NCI-H748 treated with DMSO at 0.1 percent for 48 hours (cell line): ENCODE measurements at regions not wholly inside any gene's neighbourhood (a gene's known extent, or its start where the extent isn't known, plus 50 kb on each side); places are given as distances from the start of the nearest gene placed in this dataset.
"Not testable (repeated sequence)": the region's sequence is repeated elsewhere in the genome, so short reads cannot be mapped to it uniquely, and the experiment has no call there.

Experiments used
- DNase-seq: peaks from one replicate; lab custom pipeline; 2025; lab: John Stamatoyannopoulos, UW

DNA sequence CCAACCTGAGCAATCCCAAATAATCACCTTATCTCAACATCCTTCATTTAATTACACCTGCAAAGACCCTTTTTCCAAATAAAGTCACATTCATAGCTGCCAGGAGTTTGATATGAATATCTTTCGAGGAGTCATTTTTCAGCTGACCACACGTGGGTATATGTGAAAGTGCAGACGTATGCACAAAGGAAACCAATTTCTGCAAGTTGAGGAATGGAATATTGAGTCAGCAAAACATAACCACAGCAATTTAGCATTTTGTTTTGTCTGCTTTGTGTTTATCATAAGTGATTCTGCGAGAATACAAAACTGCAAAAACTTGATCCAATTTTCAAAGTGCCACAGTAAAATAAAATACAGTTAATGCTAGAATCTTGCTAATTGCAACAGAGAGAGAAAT lies 295.9 kb downstream of the SUCLA2 start:
- no peak for DNase-seq

DNA sequence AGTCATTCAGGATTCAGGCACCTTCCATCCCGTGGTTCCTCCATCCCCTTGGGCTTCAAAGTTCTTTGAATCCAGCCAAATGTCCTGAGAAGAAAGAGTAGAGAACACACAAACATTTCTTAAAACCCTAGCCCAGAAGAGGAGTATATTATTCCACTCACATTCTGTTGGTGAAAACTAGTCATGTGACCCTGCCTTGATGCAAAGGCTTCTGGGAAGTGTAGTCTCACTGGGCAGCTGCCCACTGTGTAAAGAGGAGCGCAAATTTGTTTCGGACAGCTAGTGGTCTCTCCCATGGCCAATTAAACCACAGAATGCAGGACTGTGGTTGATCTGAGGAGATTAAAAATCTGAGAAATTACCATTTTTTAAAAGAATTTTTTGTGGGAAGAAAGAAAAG lies 304.4 kb downstream of the SUCLA2 start:
- no peak for DNase-seq

DNA sequence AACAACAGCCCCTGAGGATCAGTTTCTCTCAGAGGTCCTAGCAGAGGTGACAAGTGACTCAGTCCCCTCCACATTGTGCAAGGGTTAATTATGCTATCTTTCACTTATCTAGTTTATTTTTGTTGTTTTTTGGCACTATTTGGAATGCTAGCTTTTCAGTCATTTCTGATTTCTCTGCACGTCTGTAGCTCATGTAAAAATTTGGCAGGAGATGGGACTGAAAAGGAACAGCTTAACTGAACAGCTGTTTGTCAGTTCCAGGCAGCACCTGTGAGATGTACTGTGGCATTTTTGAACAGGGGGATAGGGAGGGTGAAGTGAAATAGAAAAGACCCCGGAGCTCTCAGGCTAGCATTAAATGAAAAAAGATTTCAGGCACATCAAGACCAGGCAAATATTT lies 313.5 kb downstream of the SUCLA2 start:
- no peak for DNase-seq

DNA sequence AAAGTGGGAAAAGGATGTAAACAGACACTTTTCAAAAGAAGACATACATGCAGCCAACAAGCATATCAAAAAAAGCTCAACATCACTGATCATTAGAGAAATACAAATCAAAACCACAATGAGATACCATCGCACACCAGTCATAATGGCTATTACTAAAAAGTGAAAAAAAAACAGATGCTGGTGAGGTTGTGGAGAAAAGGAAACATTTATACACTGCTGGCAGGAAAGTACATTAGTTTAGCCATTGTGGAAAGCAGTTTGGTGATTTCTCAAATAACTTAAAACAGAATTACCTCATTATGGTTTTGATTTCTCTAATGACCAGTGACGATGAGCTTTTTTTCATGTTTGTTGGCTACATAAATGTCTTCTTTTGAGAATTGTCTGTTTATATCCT lies 315.9 kb downstream of the SUCLA2 start:
- not testable (repeated sequence) for DNase-seq

DNA sequence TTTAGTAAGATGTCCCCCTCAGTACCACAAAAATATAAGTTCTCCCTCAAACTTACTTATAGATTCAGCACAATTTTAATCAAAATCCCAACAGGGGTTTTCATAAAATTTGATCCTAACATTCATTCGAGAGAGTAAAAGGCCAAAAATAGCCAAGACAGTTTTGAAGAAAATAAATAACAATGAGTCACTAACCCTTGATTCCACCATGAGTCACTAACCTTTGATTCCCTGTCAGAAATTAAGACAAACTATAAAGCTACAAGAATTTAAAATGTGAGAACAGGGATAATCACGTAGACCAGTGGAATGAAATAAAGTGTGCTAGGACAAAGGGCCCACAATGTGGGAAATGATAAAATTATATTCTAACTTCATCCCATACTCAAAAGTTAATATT lies 320.3 kb downstream of the SUCLA2 start:
- no peak for DNase-seq

DNA sequence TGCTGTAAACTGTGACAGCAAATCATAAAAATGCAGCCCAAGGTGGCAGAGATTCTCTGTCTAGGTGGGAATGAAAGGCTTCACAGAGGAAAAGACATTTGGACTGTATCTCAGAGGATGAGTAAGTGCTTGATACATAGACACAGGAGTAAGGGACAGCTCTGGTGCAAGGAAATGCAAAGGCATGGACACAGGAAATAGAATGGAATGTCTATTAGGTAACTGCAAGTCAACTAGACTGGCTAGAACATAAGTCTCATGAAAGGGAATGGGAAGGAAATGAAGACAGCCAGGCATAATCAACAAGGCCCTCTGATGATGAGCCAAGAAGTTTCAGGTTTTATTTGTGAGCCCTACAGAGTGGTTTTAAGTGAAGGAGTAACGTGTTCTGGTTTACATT lies 321.7 kb downstream of the SUCLA2 start:
- no peak for DNase-seq

DNA sequence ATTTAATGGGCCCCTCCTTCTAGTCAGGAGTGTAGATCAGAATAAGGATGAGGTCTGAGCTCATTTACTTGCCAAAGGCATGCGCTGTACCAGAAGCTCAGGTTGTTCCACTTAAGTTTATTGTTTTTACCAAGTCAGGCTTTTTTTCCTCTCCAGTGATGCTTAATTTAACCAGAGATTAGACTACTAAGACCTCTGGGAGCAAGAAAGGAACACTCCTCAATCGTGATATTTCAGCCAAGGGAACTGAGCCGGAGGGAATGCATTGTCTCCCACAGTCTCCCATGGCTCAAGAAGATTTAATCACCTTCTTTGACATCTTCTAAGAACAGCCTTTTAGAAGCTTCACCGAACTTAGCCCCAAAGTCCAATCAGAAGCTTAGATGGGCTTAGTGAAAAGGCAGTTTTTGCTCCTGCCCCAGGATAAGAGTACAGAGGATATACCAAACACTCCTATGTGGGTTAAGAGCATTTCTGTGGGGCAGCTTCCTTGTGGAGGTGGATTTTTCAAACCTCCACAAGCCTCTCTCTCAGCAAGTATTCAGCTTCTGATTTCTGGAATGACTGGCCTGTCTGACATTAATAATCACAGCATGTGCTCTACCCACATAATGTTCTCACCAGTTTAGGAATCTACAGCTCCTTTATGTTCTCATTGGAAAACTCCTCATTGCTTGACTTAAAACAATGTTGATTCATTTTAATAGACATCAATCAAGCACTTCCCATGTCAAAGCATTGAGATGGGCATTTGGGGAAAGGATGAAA lies 322.7 kb downstream of the SUCLA2 start:
- DNase-seq: no peak

DNA sequence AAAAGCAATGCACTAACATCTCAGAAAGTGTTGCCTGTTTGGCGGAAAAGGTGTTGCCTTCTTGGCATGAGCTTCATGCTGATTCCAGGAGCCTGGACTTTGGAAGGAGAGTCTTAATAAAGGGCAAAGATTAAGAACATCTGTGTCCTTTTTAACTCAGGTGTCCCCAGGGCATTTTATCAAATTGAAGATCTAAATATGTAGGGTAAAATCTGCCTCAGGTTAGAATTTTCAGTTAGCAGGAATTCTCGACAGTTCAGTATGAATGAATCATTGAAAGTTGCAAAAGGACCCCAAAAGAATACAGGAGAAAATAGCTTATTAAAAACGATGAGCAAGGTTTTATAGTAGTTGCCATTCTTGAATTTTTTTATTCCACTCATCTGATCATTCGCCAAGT lies 325.2 kb downstream of the SUCLA2 start:
- no peak for DNase-seq

DNA sequence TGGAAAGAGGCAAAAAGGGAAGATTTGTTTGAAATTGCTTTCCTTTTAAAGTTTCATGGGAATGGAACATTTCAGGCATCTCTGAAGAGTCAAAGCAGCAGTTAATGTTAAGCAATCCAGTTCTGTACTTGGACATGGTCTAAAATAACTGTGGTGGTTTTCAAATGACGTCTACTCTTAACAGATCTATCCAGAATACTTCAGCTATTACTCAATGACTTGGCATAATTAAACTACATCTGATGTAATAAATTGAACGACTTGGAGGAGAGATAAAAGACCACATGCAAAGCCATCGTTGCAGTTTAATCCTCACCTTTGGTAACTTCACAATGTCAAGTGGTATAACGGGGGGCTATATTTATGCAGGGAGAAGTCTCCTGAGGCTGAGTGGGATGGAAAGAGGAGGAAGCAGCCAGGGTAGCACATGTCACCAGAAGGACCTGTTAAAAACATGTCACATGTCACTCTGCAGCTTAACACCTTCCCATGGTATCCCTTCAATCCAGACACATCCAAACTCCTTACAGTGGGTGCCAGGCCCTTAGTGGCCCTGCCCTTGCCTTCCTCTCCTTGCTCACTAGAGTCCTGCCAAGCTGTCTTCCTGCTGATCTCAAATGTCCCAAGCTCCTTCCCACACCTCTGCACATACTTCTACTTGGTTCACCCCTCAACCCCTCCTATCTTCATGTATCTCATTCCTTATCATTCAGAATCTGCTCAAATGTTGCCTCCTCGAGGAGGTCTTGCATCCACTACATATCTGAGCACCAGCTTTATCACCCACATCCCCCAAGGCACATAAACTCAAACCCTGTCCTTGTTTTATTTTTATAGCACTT lies 327.8 kb downstream of the SUCLA2 start:
- no peak for DNase-seq

DNA sequence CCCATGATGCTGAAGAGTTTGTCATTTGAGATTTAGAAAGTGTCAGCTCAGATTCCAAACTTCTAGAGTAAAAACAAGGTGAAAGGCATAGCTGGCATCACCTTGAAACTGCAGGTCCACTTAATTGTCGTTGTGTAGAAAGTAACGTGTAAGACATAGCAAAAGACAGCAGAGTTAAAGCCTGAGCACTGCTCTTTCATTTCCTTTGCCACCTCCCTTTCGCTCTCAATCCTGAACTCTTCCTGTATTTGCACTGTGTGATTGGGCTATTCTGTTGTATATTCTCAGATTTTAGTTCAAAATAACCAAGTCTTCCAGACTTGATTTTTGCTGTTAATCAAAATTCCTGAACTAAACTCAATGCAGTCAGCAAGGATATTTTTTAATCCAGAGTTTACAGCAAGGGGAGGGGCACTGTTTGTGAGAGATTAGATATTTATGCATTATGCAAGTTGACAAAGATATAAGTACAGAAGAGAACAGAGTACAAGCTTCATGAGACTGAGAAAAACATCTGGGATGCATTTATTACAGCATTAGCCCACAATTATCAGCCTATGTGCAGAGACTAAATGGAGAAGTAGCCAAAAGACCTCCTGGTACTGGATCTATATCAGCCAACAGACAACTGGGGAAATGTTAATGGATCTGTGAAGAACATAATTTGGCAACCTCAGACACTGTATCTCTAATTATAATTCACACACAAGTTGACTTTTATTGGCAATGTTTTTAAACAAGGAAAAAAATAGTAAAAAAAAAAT lies 328.6 kb downstream of the SUCLA2 start:
- no peak for DNase-seq

DNA sequence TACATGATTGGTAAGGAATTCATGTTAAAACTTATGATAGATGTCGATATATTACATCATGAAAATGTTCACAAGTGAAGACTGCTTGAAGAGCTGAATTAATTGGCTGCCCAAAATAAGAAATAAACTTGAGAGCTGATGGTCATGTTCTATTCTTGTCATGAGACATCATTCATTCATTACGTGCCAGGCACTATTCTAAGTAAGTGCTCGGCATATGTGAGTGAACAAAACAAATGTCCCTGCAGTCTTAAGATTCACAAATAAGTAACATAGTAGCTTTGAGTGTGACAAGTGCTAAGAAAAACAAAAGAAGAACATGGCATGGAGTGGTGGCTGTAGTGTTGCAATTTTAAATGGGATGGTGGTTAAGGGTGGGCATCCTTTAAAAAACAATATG lies 329.3 kb downstream of the SUCLA2 start:
- no peak for DNase-seq

DNA sequence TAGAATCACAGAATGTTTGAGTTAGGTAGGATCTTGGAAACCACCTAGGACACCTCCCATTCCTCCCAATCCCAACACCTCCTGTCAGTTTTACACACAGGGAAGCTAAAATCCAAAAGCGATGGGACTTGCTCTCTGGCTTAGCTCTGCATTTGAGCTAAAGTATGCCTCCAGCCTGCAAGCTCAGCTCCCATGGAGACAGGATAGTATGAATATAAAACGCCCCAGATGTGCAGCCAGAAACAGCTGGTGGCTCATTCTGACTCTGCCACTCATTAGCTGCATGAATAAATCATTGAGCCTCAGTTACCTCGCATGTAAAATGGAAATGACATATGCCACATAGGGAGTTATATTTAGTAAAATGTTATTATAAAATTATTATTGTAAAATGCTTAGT lies 336.0 kb downstream of the SUCLA2 start:
- DNase-seq: no peak

DNA sequence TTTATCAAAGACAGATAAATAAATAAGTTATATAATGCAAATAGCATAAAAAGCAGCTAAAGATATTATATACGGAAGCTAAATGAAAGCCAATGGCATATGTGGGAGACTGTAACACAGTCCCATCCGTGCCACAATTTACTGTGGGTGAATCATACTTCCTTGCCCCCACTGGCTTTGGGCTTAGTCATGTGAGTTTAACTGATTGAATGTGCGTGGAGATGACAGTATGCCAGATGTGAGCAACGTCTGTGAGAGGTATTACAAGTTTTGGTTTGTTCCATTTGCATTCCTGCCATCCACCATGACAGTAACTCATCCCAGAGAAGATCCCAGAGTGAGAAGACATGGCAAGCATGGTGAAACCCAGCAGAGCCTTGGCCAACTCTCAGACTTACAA lies 340.0 kb downstream of the SUCLA2 start:
- no peak for DNase-seq

DNA sequence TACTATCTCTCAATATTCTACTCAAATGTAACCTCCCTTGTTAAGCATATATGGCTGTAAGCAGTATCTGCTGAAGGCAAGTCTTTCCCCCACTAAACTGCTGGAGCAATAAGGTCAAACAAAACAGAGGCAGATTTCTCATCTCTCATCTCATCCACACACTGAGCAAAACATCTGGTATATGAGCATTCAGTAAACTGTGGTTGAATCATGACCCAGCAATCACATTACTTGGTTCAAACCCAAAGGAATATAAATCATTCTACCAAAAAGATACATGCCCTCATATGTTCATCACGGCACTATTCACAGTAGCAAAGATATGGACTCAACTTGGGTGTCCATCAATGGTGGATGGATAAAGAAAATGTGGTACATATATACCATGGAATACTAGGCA lies 344.4 kb downstream of the SUCLA2 start:
- no peak for DNase-seq

DNA sequence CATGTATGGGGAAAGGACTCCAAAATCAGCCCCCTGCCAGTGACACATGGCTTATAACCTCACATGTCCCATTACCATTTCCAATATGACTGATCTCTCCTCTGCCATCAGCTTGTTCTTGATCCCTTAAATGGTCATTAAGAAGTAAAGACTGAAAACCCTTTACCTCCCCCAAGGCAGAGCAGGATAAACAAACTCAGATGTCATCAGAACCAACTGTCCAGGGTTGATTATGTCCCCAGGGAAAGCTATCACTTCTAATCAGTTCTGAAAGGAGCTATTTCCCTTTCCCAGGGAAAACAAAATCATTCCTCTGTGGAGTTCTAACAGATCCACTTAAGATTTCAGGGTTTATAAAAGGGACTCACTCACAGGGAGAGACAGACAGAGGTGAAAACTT lies 350.9 kb downstream of the SUCLA2 start:
- no peak for DNase-seq

DNA sequence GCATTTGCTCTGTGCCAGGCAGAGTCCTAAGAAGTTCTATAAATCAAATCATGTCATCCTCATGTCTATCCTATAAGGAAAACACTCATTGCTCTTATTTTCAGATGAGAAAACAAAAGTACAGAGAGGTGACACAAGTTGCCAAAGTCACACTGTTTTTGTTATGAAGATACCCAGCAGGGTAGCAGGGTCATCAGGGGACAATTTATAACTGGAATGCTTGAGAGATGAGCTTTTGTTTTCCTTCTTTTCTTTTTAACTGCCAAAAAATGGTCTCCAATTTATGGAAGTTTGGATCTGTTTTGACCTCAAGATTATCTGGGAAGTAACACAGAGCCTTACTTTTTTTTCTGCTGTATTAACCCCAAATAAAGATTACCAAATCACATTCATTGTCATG lies 354.1 kb downstream of the SUCLA2 start:
- DNase-seq: no peak

DNA sequence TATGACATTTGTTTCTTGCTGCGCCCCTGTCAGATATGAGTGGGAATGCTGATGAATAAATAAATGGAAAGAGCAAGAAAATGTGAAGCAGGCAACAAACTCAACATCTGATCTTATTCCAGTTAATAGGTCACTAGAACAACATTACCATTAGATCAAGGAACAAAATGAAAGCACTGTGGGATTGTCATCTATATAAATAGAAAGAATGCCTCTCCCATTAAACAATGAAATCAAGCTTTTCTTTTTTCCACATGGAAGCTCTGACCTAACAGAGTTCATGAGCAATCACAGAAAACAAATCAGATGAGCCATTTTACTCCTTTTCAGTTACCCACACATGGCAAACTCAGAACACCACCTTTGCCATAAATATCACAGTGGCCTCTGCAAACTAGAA lies 354.8 kb downstream of the SUCLA2 start:
- DNase-seq: no peak

DNA sequence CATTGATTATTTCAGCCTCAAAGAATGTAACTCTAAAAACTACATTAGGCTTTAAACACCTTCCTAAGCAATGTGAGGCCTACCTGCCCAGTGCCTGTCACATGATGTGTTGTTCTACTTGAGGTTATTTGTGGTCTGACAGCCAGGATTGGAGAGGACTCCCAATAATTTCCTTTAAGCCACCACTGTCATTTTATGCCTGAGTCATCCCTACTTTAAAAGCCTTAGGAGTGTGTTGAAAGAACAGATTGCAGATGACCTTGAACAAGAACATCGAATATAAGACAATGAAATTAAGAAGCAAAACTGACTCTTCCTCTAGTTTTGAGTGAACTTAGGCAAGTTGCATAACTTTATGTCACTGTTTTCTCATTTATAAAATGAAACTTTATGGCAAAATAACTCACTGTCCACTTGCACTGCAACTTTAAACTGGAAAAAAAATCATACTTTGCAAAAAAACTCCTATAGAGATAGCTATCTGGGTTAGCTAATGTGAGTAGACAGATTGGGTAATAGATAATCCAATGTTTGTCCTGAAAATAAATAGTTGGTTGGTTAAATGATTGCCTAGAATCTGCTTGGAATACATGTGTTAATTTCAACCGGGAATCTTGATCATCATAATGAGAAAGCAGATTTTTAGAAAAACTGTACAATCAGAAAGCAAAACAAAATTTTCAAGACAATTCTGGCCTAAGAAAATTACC lies 361.2 kb downstream of the SUCLA2 start:
- DNase-seq: no peak

DNA sequence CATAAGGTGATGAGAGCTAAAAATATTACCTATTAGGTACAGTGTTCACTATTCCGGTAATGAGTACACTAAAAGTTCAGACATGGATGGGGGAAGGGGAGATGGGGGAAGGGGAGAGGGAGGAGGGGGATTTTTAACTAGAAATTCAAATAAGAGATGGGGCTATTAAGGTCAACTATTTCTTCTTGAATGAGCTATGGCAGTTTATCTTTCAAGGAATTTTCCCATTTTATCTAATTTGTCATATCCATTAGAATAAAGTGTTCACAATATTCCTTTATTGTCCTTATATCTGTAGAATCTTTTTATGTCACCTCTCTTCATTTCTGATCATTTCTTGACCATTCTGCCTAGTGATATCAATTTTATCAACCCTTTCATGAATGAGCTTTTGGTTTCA lies 362.4 kb downstream of the SUCLA2 start:
- DNase-seq: no peak

DNA sequence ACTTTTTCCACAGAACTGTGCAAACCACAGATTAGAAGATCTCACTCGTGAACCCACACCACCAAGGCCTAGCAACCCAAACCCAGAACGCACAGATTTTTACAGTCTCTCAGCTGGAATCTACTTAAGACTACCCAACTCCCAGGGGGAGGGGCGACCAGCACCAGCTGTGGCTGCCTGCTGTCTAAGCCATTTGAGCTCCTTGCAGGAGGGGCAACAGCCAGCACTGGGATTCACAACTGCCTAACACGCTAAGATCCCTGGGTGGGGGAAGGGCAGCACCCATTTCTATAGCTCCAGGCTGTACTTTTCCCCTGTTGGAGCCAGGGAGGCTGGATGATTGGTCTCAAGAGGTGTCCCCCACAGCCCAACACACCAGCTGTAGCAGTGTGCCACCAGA lies 368.8 kb downstream of the SUCLA2 start:
- no peak for DNase-seq

DNA sequence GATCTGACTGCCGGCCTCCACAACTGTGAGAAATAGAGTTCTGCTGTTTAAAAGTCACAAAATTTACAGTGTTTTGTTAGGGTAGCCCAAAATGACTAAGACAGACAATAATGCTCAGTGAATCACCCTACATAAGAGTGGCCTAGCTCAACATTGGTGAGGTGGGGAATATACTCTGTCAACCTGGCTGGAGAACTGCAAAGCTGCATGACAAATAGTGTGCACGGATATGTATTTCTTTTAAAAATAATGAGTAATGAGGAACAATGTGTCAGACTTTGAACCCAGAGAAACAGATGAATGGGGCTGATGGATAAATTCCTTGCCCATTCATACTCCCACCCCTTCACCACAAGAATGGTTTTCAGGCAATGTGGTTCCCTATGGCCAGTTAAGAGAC lies 372.4 kb downstream of the SUCLA2 start:
- DNase-seq: no peak

DNA sequence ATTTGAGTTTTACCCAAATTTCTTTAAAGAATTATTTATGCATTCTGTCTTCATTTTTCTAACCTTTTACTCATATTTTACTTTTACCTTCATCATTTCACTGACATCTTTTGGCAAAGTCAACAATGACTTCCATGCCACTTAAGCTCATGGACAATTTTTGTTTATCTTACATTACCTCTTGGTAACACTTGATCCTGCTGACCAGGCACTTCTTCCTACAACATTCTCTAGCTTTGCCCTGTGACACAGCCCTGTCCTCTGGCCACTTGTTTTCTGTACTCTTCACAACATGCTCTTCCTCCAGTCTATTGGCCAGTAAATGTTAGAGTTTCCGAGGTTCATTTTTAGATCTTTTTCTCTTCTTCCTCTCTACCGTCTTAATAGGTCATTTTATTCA lies 377.2 kb downstream of the SUCLA2 start:
- no peak for DNase-seq
